ENCODE measurements at regions not wholly inside any gene's neighbourhood (a gene's known extent, or its start where the extent isn't known, plus 50 kb on each side); places are given as distances from the start of the nearest gene placed in this dataset.
A peak's percentile ranks its signal among the peaks of the same experiment; 100 is the strongest.

- TF ChIP-seq CTCF (IDR thresholded peaks at IDR 0.05) (no peak), EP300 (IDR thresholded peaks at IDR 0.05) (no peak)
- Histone ChIP-seq H3K27ac (no peak overlapping the region), H3K36me3 (no peaks in the 10 kb centered on the region), H3K4me3 (no peak overlapping the region), H3K27me3 (no peaks in the 10 kb centered on the region), H3K9me3 (no peaks in the 10 kb centered on the region), H3K4me1 (ENCODE audit: insufficient read depth) (no peaks in the 10 kb centered on the region)
- intact Hi-C loops (cut with DNase I), result no loop called here
- DNase-seq, result peak in 1 of 5 donors; percentile 17
- 89 to 93% (median 89%) methylated on average over 5 of the region's 5 CpGs for WGBS, 3 donors
Measured at GRCh38 chr1:84086189-84086588, 57.9 kb upstream of the PRKACB start.

GRCh38 chr1:84083307-84083706 lies 60.8 kb upstream of the PRKACB start:
- Histone ChIP-seq H3K4me1 (ENCODE audit: insufficient read depth) (no peaks in the 10 kb centered on the region), H3K9me3 (no peaks in the 10 kb centered on the region), H3K27me3 (no peaks in the 10 kb centered on the region), H3K27ac (no peak overlapping the region), H3K4me3 (no peak overlapping the region), H3K36me3 (no peaks in the 10 kb centered on the region)
- 74 to 83% (median 77%) methylated on average over 3 of the region's 3 CpGs for WGBS, 3 donors
- no peak for DNase-seq
- no peak for TF ChIP-seq CTCF (IDR thresholded peaks at IDR 0.05)
- intact Hi-C loops (cut with DNase I), result no loop called here

GRCh38 chr1:84078842-84079202 lies 65.2 kb upstream of the PRKACB start:
- Histone ChIP-seq H3K4me1 (ENCODE audit: insufficient read depth) (no peaks in the 10 kb centered on the region), H3K27me3 (no peaks in the 10 kb centered on the region), H3K36me3 (no peaks in the 10 kb centered on the region), H3K9me3 (no peaks in the 10 kb centered on the region), H3K27ac (peak overlapping the region in 1 of 2 donors; percentile 93), H3K4me3 (peak overlapping the region; percentile 94)
- DNase-seq, result no peak
- intact Hi-C loops (cut with DNase I), result no loop called here
- TF ChIP-seq CTCF (IDR thresholded peaks at IDR 0.05) (no peak), EP300 (IDR thresholded peaks at IDR 0.05) (no peak), POLR2A (IDR thresholded peaks at IDR 0.05) (no peak)
- 28 to 40% (median 39%) methylated on average over 5 of the region's 5 CpGs for WGBS, 3 donors

- no peaks in the 10 kb centered on the region for H3K9me3 ChIP-seq
- peak in 4 of 5 donors; percentile 18 to 67 (median 40) for DNase-seq
- peak overlapping the region; percentile 87 to 93 for H3K27ac ChIP-seq
- TF ChIP-seq CTCF (IDR thresholded peaks at IDR 0.05) (no peak), EP300 (IDR thresholded peaks at IDR 0.05) (no peak), POLR2A (IDR thresholded peaks at IDR 0.05) (no peak)
- H3K36me3 ChIP-seq, result no peaks in the 10 kb centered on the region
- intact Hi-C loops (cut with DNase I), result no loop called here
- H3K27me3 ChIP-seq, result no peaks in the 10 kb centered on the region
- no peaks in the 10 kb centered on the region for H3K4me1 ChIP-seq (ENCODE audit: insufficient read depth)
- H3K4me3 ChIP-seq, result peak overlapping the region; percentile 94
- WGBS, 3 donors, result 0 to 1% (median 0%) methylated on average over 50 to 61 of the region's 61 CpGs
Measured at GRCh38 chr1:84078108-84078841, 65.8 kb upstream of the PRKACB start.

All from ovary (tissue), 7 donors.